GM23248 (cell line): ENCODE measurements at regions not wholly inside any gene's neighbourhood (a gene's known extent, or its start where the extent isn't known, plus 50 kb on each side); places are given as distances from the start of the nearest gene placed in this dataset.

Source experiments
- EZH2 ChIP-seq: fragments of 200-600 bp; sonication (generic); IDR thresholded peaks from 2 replicates; pipeline ENCODE4 v1.6.1; 2018; ENCODE audit warnings: antibody characterized with exemption, mild to moderate bottlenecking; ENCODE audit not compliant: insufficient read depth, poor library complexity, severe bottlenecking
- EZH2phosphoT487 ChIP-seq: fragments of 200-600 bp; sonication (generic); IDR thresholded peaks from 2 replicates; pipeline ENCODE4 v1.6.1; 2018; ENCODE audit warnings: antibody characterized with exemption, moderate library complexity, mild to moderate bottlenecking, low read depth; ENCODE audit not compliant: insufficient read depth

DNA sequence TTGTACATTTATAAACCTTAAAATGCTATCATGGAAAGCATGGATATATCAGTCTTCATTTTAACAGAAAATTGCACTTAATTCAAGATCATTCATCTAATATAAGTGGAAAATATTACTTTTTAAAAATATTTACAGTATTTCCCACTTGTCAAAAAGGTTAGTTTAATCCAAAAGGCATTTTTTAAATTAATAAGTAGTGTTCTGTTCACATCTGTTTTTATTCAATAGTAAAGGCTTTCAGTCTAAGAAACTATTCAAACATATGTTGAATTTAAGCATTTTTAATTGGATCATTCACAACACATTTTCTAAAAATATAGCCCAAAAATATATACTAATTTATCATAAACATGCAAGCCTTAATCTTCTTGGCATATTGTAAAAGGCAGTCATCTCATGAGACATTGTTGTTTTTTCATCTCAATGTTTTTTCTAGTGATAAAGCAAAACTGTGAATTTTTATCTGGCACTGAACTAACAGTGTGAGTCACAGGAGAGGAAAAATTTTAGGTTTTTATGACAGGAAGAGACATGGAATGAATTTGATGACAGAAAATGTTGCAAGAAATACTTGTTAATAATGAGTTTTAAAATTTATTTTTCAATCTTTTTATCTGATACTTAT lies 1642.5 kb upstream of the TMEFF2 start:
- TF ChIP-seq EZH2: no peak
- TF ChIP-seq EZH2phosphoT487: no peak
